ENCODE measurements at regions not wholly inside any gene's neighbourhood (a gene's known extent, or its start where the extent isn't known, plus 50 kb on each side); places are given as distances from the start of the nearest gene placed in this dataset.
A peak's percentile ranks its signal among the peaks of the same experiment; 100 is the strongest.

GRCh38 chr19:33898062-33898677 lies 101.5 kb downstream of the KCTD15 start:
- H3K4me3 ChIP-seq (ENCODE audit: insufficient read depth, low read depth, low read length), result no peak overlapping the region
- H3K9me3 ChIP-seq (ENCODE audit: control insufficient read depth, low read length), result no peaks in the 10 kb centered on the region
- no peaks in the 10 kb centered on the region for H3K4me1 ChIP-seq (ENCODE audit: control insufficient read depth, insufficient read depth, low read length)
- H3K36me3 ChIP-seq (ENCODE audit: control insufficient read depth, insufficient read depth, low read length), result no peaks in the 10 kb centered on the region
- H3K27me3 ChIP-seq (ENCODE audit: control insufficient read depth, insufficient read depth, low read length, poor library complexity, severe bottlenecking), result no peaks in the 10 kb centered on the region
- H3K27ac ChIP-seq (ENCODE audit: insufficient read depth, low read depth, low read length, poor library complexity, severe bottlenecking), result no peak overlapping the region

- no peak overlapping the region for H3K4me3 ChIP-seq (ENCODE audit: insufficient read depth, low read depth, low read length)
- 89% methylated on average over 3 of the region's 3 CpGs for WGBS, 2 experiments
Measured at GRCh38 chr19:33900817-33901216, 104.1 kb downstream of the KCTD15 start.

GRCh38 chr19:33902395-33902794 lies 105.7 kb downstream of the KCTD15 start:
- no peaks in the 10 kb centered on the region for H3K36me3 ChIP-seq (ENCODE audit: control insufficient read depth, insufficient read depth, low read length)
- no peak overlapping the region for H3K4me3 ChIP-seq (ENCODE audit: insufficient read depth, low read depth, low read length)
- no peaks in the 10 kb centered on the region for H3K9me3 ChIP-seq (ENCODE audit: control insufficient read depth, low read length)
- peaks cover 28% of the 10 kb centered on the region for H3K27me3 ChIP-seq (ENCODE audit: control insufficient read depth, insufficient read depth, low read length, poor library complexity, severe bottlenecking)
- H3K27ac ChIP-seq (ENCODE audit: insufficient read depth, low read depth, low read length, poor library complexity, severe bottlenecking), result no peak overlapping the region
- peaks cover 9% of the 10 kb centered on the region for H3K4me1 ChIP-seq (ENCODE audit: control insufficient read depth, insufficient read depth, low read length)
- 80 to 88% methylated on average over 2 of the region's 3 CpGs for WGBS, 2 experiments

More at GRCh38 chr19:33900817-33901216, 104.1 kb downstream of the KCTD15 start:
- Histone ChIP-seq H3K4me1 (ENCODE audit: control insufficient read depth, insufficient read depth, low read length) (peaks cover 9% of the 10 kb centered on the region), H3K27me3 (ENCODE audit: control insufficient read depth, insufficient read depth, low read length, poor library complexity, severe bottlenecking) (peaks cover 12% of the 10 kb centered on the region), H3K36me3 (ENCODE audit: control insufficient read depth, insufficient read depth, low read length) (no peaks in the 10 kb centered on the region), H3K27ac (ENCODE audit: insufficient read depth, low read depth, low read length, poor library complexity, severe bottlenecking) (no peak overlapping the region), H3K9me3 (ENCODE audit: control insufficient read depth, low read length) (no peaks in the 10 kb centered on the region)

DNA sequence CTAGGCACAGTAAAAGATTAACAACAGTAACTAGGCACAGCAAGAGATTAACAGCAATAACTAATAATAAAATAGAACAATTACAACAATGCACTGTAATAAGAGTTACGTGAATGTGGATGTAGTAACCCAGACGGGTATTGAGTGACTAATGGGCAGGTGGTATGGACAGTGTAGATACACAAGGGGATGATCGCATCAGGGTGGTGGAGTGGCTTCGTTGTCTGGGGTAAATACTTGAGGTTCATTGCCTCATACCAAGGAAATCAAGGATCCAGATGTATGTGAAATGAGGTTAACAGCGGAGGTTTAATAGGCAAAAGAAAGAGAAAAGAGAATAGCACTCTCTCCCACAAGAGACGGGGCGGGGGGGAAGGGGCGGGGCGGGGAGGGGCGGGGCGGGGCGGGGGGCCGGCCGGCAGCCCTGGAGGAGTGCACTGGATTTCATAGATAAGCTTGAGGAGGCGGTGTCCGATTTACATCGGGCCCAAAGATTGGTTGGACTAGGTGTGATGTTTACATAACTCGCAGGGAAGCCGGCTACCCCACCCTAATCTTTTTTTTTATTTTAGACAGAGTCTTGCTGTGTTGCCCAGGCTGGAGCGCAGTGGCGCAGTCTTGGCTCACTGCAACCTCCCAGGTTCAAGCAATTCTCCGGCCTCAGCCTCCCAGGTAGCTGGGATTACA lies 106.3 kb downstream of the KCTD15 start:
- no peaks in the 10 kb centered on the region for H3K9me3 ChIP-seq (ENCODE audit: control insufficient read depth, low read length)
- H3K27ac ChIP-seq (ENCODE audit: insufficient read depth, low read depth, low read length, poor library complexity, severe bottlenecking), result no peak overlapping the region
- H3K4me3 ChIP-seq (ENCODE audit: insufficient read depth, low read depth, low read length), result no peak overlapping the region
- peaks cover 9% of the 10 kb centered on the region for H3K4me1 ChIP-seq (ENCODE audit: control insufficient read depth, insufficient read depth, low read length)
- 85% methylated on average over 16 of the region's 22 CpGs for WGBS, 2 experiments
- H3K36me3 ChIP-seq (ENCODE audit: control insufficient read depth, insufficient read depth, low read length), result no peaks in the 10 kb centered on the region
- H3K27me3 ChIP-seq (ENCODE audit: control insufficient read depth, insufficient read depth, low read length, poor library complexity, severe bottlenecking), result peaks cover 33% of the 10 kb centered on the region

- WGBS, 2 experiments, result 71 to 81% methylated on average over 8 to 9 of the region's 9 CpGs
- Histone ChIP-seq H3K9me3 (ENCODE audit: control insufficient read depth, low read length) (no peaks in the 10 kb centered on the region), H3K27ac (ENCODE audit: insufficient read depth, low read depth, low read length, poor library complexity, severe bottlenecking) (no peak overlapping the region)
Measured at GRCh38 chr19:33903489-33903850, 106.8 kb downstream of the KCTD15 start.

DNA sequence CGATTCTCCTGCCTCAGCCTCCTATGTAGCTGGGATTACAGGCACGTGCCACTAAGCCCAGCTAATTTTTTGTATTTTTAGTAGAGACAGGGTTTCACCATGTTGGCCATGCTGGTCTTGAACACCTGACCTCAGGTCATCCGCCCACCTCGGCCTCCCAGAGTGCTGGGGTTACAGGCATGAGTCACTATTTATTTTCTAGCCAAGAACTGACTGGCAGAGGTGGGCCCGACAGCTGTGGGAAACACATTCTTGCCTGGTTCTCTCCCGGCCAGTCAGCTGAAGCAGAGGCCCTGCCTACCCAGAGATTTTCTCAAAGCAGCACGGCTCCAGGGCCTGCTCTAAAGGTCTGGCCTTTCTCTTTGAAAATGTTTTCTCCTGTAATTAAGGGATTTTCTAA lies 108.0 kb downstream of the KCTD15 start:
- WGBS, 2 experiments, result 34 to 39% methylated on average over 7 of the region's 7 CpGs
- H3K9me3 ChIP-seq (ENCODE audit: control insufficient read depth, low read length), result no peaks in the 10 kb centered on the region
- no peaks in the 10 kb centered on the region for H3K36me3 ChIP-seq (ENCODE audit: control insufficient read depth, insufficient read depth, low read length)
- no peak overlapping the region for H3K4me3 ChIP-seq (ENCODE audit: insufficient read depth, low read depth, low read length)
- peaks cover 9% of the 10 kb centered on the region for H3K4me1 ChIP-seq (ENCODE audit: control insufficient read depth, insufficient read depth, low read length)
- H3K27me3 ChIP-seq (ENCODE audit: control insufficient read depth, insufficient read depth, low read length, poor library complexity, severe bottlenecking), result peaks cover 44% of the 10 kb centered on the region
- no peak overlapping the region for H3K27ac ChIP-seq (ENCODE audit: insufficient read depth, low read depth, low read length, poor library complexity, severe bottlenecking)

More at GRCh38 chr19:33903489-33903850, 106.8 kb downstream of the KCTD15 start:
- Histone ChIP-seq H3K4me3 (ENCODE audit: insufficient read depth, low read depth, low read length) (no peak overlapping the region), H3K4me1 (ENCODE audit: control insufficient read depth, insufficient read depth, low read length) (peaks cover 9% of the 10 kb centered on the region), H3K36me3 (ENCODE audit: control insufficient read depth, insufficient read depth, low read length) (no peaks in the 10 kb centered on the region), H3K27me3 (ENCODE audit: control insufficient read depth, insufficient read depth, low read length, poor library complexity, severe bottlenecking) (peaks cover 38% of the 10 kb centered on the region)

DNA sequence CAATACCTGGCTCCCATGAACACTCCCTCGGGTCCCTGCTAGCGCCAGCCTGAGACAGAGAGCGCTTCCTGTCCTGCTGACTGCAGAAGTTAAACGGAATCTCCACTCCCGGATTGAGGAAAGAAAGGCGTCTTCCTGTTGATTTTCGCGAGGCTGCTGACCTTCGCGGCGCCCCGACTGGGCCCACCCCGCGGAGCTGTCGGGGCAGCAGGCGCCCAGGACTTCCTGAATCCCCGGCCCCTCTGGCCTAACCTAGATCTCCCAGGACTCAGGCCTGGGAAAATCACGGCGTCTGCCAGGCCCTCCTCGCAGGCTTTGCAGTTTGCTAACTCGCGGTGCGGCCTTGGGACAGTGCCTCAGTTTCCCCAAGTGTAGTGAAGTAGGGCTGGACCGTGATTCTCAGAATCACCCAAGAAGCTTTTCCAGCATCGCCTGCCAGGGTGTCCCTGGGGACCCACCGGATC lies 108.8 kb downstream of the KCTD15 start:
- Histone ChIP-seq H3K27me3 (ENCODE audit: control insufficient read depth, insufficient read depth, low read length, poor library complexity, severe bottlenecking) (peaks cover 44% of the 10 kb centered on the region), H3K4me3 (ENCODE audit: insufficient read depth, low read depth, low read length) (peak overlapping the region; percentile 41), H3K36me3 (ENCODE audit: control insufficient read depth, insufficient read depth, low read length) (no peaks in the 10 kb centered on the region), H3K9me3 (ENCODE audit: control insufficient read depth, low read length) (no peaks in the 10 kb centered on the region), H3K4me1 (ENCODE audit: control insufficient read depth, insufficient read depth, low read length) (peaks cover 9% of the 10 kb centered on the region), H3K27ac (ENCODE audit: insufficient read depth, low read depth, low read length, poor library complexity, severe bottlenecking) (no peak overlapping the region)
- 3 to 4% methylated on average over 26 of the region's 26 CpGs for WGBS, 2 experiments

DNA sequence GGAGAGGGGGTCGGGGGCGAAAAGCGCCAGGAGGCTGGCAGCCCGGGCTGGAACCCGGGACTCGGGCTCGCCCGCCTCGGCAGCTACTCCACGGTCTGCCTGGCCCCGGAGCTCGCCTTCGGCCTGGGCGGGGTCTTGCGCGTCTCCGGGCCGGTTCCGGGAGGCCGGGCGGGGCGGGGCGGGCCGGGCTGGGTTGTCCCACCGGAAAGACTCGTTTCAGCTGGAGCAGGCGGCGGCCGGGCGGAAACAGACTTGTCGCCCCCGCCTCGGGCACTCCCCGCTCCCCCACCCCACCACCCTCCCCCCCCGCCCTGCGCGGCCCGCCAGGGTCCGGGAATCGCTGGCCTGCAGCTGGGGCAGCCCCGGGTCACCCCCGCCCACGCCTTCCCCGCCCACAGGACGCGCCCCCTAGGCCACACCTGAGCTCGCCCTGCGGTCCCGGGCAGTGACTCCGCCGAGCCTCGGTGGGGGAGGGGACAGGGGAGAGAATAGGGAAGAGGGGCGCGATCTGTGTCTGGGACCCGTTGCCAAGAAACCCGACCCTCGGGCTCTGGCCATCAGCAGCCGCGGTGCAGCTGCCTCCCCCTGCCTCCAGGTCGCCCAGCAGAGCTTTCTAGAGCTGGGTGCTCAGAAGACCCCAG lies 109.4 kb downstream of the KCTD15 start:
- Histone ChIP-seq H3K4me3 (ENCODE audit: insufficient read depth, low read depth, low read length) (peak overlapping the region; percentile 41), H3K4me1 (ENCODE audit: control insufficient read depth, insufficient read depth, low read length) (peaks cover 9% of the 10 kb centered on the region), H3K36me3 (ENCODE audit: control insufficient read depth, insufficient read depth, low read length) (no peaks in the 10 kb centered on the region), H3K27me3 (ENCODE audit: control insufficient read depth, insufficient read depth, low read length, poor library complexity, severe bottlenecking) (peaks cover 44% of the 10 kb centered on the region), H3K27ac (ENCODE audit: insufficient read depth, low read depth, low read length, poor library complexity, severe bottlenecking) (no peak overlapping the region), H3K9me3 (ENCODE audit: control insufficient read depth, low read length) (no peaks in the 10 kb centered on the region)
- 0 to 1% methylated on average over 57 of the region's 60 CpGs for WGBS, 2 experiments

- peaks cover 9% of the 10 kb centered on the region for H3K4me1 ChIP-seq (ENCODE audit: control insufficient read depth, insufficient read depth, low read length)
- H3K36me3 ChIP-seq (ENCODE audit: control insufficient read depth, insufficient read depth, low read length), result no peaks in the 10 kb centered on the region
- H3K27me3 ChIP-seq (ENCODE audit: control insufficient read depth, insufficient read depth, low read length, poor library complexity, severe bottlenecking), result peaks cover 44% of the 10 kb centered on the region
- 4 to 6% methylated on average over 59 of the region's 59 CpGs for WGBS, 2 experiments
- no peak overlapping the region for H3K27ac ChIP-seq (ENCODE audit: insufficient read depth, low read depth, low read length, poor library complexity, severe bottlenecking)
- H3K9me3 ChIP-seq (ENCODE audit: control insufficient read depth, low read length), result no peaks in the 10 kb centered on the region
- peak overlapping the region; percentile 41 for H3K4me3 ChIP-seq (ENCODE audit: insufficient read depth, low read depth, low read length)
Measured at GRCh38 chr19:33906578-33907335, 110.1 kb downstream of the KCTD15 start.

DNA sequence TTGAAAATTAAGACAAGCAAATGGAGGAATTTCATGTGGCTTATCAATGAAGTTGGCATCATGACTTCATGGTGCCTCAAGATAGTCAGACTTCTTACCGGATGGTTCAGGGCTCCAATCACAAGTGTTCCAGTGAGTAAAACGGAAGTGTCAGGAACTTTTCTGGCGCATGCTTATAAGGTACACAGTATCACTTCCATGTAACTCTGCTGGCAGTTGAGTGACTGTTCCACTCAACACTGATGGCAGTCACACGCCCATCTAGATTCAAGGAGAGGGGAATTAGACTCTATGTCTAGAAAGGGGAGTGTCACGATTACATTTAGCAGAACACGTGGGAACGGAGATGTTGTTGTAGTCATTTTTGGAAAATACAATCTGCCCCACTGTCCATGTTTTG lies 114.3 kb downstream of the KCTD15 start:
- H3K9me3 ChIP-seq (ENCODE audit: control insufficient read depth, low read length), result no peaks in the 10 kb centered on the region
- H3K27ac ChIP-seq (ENCODE audit: insufficient read depth, low read depth, low read length, poor library complexity, severe bottlenecking), result no peak overlapping the region
- H3K36me3 ChIP-seq (ENCODE audit: control insufficient read depth, insufficient read depth, low read length), result no peaks in the 10 kb centered on the region
- H3K4me1 ChIP-seq (ENCODE audit: control insufficient read depth, insufficient read depth, low read length), result no peaks in the 10 kb centered on the region
- no peak overlapping the region for H3K4me3 ChIP-seq (ENCODE audit: insufficient read depth, low read depth, low read length)
- H3K27me3 ChIP-seq (ENCODE audit: control insufficient read depth, insufficient read depth, low read length, poor library complexity, severe bottlenecking), result peaks cover 31% of the 10 kb centered on the region
- WGBS, 2 experiments, result 94 to 96% methylated on average over 7 of the region's 7 CpGs
